ENCODE measurements at regions not wholly inside any gene's neighbourhood (a gene's known extent, or its start where the extent isn't known, plus 50 kb on each side); places are given as distances from the start of the nearest gene placed in this dataset.

DNA sequence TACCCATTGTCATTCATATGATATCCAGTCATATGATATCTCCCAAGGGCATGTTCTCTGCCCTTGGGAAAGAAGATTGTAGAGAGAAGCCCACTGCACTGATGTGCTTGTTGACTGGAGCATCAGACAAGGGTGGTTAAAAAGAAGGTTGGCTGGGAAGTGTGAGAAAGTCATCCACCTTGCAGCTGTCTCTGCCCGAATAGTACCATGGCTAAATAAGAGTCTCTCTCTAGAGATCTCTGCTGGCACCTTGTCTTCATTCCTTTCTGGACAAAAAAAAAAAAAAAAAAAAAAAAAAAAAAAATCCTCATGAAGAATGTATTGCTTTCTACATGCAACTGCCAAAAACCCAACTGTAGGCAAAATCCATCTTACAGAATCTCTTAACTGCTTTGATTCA lies 349.7 kb upstream of the ESRRG start:
- Mint-ChIP-seq H3K36me3 (no peaks in the 10 kb centered on the region), H3K4me1 (no peaks in the 10 kb centered on the region), H3K27ac (no peak overlapping the region), H3K27me3 (ENCODE audit: low read depth in 3 of 3) (peaks cover 0 to 6% (median 0%) of the 10 kb centered on the region in 3 donors), H3K4me3 (no peak overlapping the region), H3K9me3 (peaks cover 0 to 22% (median 8%) of the 10 kb centered on the region in 6 donors)
- no peak for DNase-seq

DNA sequence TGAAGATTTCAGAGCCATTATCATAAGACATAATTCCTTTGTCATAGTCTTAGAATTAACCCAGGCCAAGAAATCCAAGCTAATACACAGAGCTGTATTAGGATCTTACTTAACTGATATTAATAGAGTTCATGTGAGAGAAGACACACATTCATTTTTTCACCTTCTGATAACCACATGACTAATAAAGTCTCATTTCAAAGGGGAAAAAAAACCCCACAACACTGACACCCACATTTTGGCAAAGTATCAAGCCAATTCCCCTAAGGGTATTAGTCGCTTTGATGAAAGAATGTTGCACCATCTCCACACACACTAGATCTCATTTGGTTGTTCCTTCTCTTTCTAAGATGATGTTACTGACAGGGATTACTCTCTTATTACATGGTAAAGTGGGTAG lies 344.4 kb upstream of the ESRRG start:
- Mint-ChIP-seq H3K27me3 (ENCODE audit: low read depth in 3 of 3) (peaks cover 0 to 6% (median 0%) of the 10 kb centered on the region in 3 donors), H3K4me1 (no peaks in the 10 kb centered on the region), H3K27ac (no peak overlapping the region), H3K9me3 (peaks cover 3 to 29% (median 5%) of the 10 kb centered on the region in 6 donors), H3K36me3 (no peaks in the 10 kb centered on the region), H3K4me3 (no peak overlapping the region)
- no peak for DNase-seq

DNA sequence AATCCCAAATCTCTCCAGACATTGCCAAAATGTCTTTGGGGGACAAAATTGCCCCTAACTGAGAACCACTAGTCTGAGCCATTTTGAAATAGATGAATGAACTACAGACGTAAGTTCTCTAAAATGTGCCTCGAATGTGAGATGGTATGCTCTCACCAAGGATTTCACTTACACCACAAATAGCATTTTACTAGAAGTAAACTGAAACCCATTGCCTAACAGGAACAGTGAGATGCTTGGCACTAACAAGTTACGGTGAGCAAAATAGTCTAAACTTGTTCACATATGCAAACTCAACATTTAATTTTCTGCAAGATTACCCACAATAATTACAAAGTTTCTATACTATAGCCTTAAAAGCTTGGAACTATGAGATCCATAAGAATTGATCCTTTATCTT lies 343.6 kb upstream of the ESRRG start:
- H3K4me1 Mint-ChIP-seq: no peaks in the 10 kb centered on the region
- no peak overlapping the region for H3K4me3 Mint-ChIP-seq
- peaks cover 0 to 6% (median 0%) of the 10 kb centered on the region in 3 donors for H3K27me3 Mint-ChIP-seq (ENCODE audit: low read depth in 3 of 3)
- H3K36me3 Mint-ChIP-seq: no peaks in the 10 kb centered on the region
- no peak overlapping the region for H3K27ac Mint-ChIP-seq
- H3K9me3 Mint-ChIP-seq: peaks cover 3 to 29% (median 5%) of the 10 kb centered on the region in 6 donors
- DNase-seq: no peak

DNA sequence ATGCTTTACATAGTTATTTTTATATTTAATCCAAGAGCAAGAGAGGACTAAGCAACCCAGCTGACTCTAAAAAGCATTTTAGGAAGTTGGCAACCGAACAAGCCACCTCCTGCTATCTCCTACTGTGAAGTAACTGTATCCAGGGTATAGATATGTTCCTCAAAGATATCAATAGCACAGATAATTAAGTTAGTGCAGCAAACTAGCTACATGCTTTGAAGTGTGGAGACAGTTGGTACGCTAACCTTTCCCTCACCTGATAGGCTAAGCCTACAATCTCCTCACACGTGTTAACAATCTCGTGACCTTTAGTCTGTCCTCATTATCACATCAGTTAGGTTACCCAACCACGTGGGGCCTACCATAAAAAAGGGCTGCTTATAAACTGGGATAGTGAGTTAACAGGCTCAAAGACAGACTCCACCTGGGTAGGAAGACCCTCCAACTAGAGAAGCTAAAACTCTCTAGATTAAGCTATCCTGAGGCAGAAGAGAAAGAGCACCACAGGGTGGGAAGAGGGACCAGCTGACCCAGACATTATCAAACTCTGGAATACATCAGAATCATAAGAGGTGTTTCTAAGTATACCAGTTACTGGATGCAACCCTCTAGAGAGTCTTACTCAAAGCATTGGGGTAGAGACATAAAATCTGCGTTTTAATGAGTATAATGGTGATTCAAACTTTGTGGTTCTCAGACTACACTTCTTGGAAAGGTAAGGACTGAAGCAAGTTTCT lies 340.1 kb upstream of the ESRRG start:
- Mint-ChIP-seq H3K36me3 (no peaks in the 10 kb centered on the region), H3K9me3 (peaks cover 0 to 11% (median 3%) of the 10 kb centered on the region in 6 donors), H3K27ac (no peak overlapping the region), H3K27me3 (ENCODE audit: low read depth in 3 of 3) (peaks cover 0 to 5% (median 0%) of the 10 kb centered on the region in 3 donors), H3K4me1 (no peaks in the 10 kb centered on the region), H3K4me3 (no peak overlapping the region)
- no peak for DNase-seq

DNA sequence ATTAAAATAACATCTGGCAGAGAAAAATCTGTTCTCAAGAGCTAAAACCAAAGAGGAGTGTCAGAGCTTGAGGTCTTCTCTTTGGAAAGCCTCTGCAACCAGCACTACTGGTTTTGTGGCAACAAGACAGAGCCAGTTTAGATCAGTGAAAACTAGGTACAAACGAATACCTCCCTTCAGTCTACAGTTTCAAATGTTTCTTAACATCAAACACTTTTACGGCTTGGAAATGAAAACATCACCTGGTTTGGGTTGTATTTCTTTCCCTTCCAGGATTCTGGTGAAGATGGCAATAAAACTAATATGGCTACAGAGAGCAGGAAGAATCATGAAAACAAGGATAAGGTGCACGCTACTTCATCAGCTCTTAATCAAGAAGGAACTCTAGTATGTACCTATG lies 339.4 kb upstream of the ESRRG start:
- Mint-ChIP-seq H3K9me3 (peaks cover 0 to 6% (median 3%) of the 10 kb centered on the region in 6 donors), H3K27me3 (ENCODE audit: low read depth in 3 of 3) (peaks cover 0 to 2% (median 2%) of the 10 kb centered on the region in 3 donors), H3K27ac (no peak overlapping the region), H3K4me1 (no peaks in the 10 kb centered on the region), H3K36me3 (no peaks in the 10 kb centered on the region), H3K4me3 (no peak overlapping the region)
- DNase-seq: no peak

DNA sequence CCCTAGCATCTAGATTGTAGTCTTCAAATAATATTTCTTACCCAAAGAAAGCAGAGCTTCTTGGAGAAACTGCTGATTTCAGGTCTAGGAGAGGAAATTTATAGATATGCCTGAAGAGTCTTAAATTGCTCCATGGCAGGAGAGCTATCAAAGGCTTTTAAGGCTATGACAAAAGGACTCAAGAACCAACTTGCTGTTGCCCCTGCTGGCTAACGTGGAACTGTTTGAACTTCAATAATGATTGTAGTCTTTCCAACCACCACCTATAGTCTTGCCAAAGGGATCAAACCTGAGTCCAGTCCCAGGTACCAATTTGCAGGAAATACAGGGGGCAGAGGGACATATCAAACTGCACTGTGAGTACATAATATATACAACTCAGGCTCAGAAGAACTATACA lies 336.2 kb upstream of the ESRRG start:
- DNase-seq: no peak
- Mint-ChIP-seq H3K4me1 (no peaks in the 10 kb centered on the region), H3K9me3 (peaks cover 3 to 12% (median 5%) of the 10 kb centered on the region in 6 donors), H3K27ac (no peak overlapping the region), H3K36me3 (no peaks in the 10 kb centered on the region), H3K4me3 (no peak overlapping the region), H3K27me3 (ENCODE audit: low read depth in 3 of 3) (peaks cover 0 to 2% (median 2%) of the 10 kb centered on the region in 3 donors)

DNA sequence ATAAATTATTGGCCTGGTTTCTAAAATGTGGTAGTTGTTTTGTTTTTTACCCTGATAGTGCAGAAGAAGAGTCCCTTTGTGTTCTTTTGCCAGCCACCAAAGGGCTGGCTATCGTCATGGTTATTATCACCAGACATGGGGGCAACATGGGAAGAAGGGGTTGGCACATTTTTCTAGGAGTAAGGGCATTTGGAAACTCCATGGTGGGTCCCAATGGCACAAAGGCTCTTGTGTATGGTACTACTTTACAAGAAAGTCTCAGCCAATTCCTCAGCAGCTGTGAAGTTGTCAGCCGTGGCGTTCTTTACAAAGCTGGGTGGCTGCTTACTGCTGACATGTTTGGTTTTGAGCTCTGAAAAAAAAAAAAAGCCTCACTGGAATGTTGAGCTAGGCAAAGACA lies 330.4 kb upstream of the ESRRG start:
- H3K9me3 Mint-ChIP-seq: peaks cover 7 to 29% (median 19%) of the 10 kb centered on the region in 6 donors
- no peak overlapping the region for H3K4me3 Mint-ChIP-seq
- DNase-seq: no peak
- H3K36me3 Mint-ChIP-seq: no peaks in the 10 kb centered on the region
- no peaks in the 10 kb centered on the region for H3K4me1 Mint-ChIP-seq
- H3K27ac Mint-ChIP-seq: no peak overlapping the region
- peaks cover 0 to 2% (median 0%) of the 10 kb centered on the region in 3 donors for H3K27me3 Mint-ChIP-seq (ENCODE audit: low read depth in 3 of 3)

DNA sequence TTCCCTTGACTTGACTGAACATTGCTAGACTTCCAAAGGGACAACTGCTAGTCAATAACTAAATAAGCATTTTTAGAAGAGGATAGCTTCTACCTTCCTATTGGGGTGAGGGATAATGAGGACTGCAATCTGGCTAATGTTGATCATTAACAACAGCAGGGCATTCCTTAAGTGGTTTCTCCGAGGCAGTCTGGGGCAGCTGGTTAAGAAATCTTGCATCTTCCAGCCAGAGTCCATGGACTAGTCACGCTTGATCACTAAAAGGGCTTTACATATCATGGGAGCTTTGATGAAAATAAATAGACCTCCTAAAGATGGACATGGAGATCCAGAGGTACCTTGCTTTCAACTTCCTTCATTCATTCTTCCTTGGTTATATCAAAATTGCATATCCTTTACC lies 329.4 kb upstream of the ESRRG start:
- no peak overlapping the region for H3K4me3 Mint-ChIP-seq
- H3K27ac Mint-ChIP-seq: no peak overlapping the region
- peaks cover 0 to under 1% (median 0%) of the 10 kb centered on the region in 3 donors for H3K27me3 Mint-ChIP-seq (ENCODE audit: low read depth in 3 of 3)
- no peaks in the 10 kb centered on the region for H3K36me3 Mint-ChIP-seq
- H3K9me3 Mint-ChIP-seq: peaks cover 7 to 29% (median 22%) of the 10 kb centered on the region in 6 donors
- no peak for DNase-seq
- H3K4me1 Mint-ChIP-seq: no peaks in the 10 kb centered on the region

DNA sequence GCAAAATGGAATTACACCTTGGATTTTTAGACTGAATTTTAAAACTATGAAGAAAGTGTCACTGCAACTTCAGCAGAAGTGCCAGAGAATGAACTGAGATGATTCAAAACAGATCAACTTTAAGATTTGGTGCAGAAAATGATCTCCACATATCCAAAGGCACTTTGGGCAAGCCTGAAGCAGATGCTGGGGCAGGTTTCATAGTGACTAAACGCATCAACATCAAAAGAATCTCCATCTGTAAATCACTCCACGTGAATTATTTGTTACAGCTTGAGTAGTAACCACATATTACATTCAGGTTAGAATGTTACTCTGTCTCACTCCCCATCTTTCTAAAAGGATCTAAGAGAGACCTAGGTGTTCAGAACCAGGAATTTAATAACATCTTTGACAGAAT lies 329.0 kb upstream of the ESRRG start:
- H3K9me3 Mint-ChIP-seq: peaks cover 7 to 30% (median 22%) of the 10 kb centered on the region in 6 donors
- no peaks in the 10 kb centered on the region for H3K4me1 Mint-ChIP-seq
- no peak for DNase-seq
- no peak overlapping the region for H3K4me3 Mint-ChIP-seq
- H3K27ac Mint-ChIP-seq: no peak overlapping the region
- H3K36me3 Mint-ChIP-seq: no peaks in the 10 kb centered on the region
- no peaks in the 10 kb centered on the region for H3K27me3 Mint-ChIP-seq (ENCODE audit: low read depth in 3 of 3)

DNA sequence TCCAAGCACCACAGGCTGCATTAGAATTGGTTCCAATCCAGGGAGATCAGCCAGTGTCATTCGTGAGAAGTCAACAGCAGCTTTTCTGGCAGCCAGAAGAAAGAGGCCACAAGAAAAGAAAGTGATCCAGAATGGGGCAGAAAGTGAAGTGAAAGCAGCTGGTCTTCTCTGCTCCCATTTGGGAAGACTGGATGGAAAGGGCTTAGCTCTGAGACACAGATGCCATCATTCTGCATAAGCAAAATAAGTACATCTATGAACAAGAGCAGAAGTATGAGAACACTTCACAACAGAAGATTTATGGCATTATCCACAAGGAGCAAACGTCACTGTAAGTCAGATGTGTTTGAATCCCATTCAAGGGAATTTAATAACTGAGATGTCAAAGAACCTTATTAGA lies 326.5 kb upstream of the ESRRG start:
- Mint-ChIP-seq H3K27me3 (ENCODE audit: low read depth in 3 of 3) (no peaks in the 10 kb centered on the region), H3K36me3 (no peaks in the 10 kb centered on the region), H3K4me1 (no peaks in the 10 kb centered on the region), H3K27ac (no peak overlapping the region), H3K9me3 (peaks cover 7 to 30% (median 19%) of the 10 kb centered on the region in 6 donors), H3K4me3 (no peak overlapping the region)
- DNase-seq: no peak

DNA sequence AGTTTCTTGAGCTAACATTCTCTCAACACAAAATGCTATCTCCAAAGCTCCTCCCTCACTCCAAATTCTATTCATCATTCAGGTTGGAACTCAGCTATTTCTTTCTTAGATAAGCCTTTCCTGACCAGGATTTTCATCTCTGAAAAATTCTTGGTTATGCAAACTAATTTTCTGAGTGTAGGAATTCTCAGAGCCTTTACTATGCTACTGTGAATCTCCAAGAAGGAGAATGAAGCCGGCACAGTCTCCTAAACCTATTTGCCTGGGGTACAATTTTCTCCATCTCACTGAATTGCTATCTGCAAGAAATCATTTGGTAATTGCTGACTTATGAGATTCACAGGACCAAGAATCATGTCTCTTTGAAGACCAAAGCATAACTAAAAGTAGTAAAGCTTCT lies 325.9 kb upstream of the ESRRG start:
- no peak overlapping the region for H3K4me3 Mint-ChIP-seq
- H3K27ac Mint-ChIP-seq: no peak overlapping the region
- no peaks in the 10 kb centered on the region for H3K27me3 Mint-ChIP-seq (ENCODE audit: low read depth in 3 of 3)
- no peaks in the 10 kb centered on the region for H3K4me1 Mint-ChIP-seq
- H3K36me3 Mint-ChIP-seq: no peaks in the 10 kb centered on the region
- DNase-seq: no peak
- peaks cover 7 to 25% (median 19%) of the 10 kb centered on the region in 6 donors for H3K9me3 Mint-ChIP-seq

DNA sequence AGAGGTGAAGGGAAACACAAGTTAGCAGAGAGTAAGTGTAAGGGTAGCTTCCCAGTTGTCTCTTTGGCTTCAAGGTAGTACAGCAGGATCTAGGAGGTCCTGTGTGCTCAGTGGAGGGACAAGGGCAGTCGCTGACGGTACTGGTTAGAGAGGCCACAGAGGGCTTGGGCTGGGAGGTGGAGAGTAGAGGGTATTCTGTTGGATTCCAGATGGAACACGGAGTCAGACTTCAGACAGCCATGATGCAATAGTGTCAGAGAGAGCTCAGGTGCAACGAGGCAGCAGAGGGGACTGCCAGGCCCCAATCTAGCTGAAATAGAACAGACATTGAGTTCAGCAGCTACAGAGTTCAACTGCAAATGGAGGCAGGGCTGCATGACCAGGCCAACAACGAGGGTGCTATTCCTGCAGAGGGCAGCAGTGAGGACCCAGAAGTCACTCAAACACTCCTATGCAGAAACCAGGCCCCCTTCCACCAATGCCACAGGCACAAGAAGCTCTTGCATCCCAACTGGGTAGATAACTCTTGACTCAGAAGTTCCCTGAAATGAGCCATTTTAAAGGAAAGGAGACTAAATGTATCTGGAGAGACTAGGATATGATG lies 325.0 kb upstream of the ESRRG start:
- Mint-ChIP-seq H3K9me3 (peaks cover 7 to 25% (median 18%) of the 10 kb centered on the region in 6 donors), H3K4me1 (no peaks in the 10 kb centered on the region), H3K36me3 (no peaks in the 10 kb centered on the region), H3K27ac (no peak overlapping the region), H3K4me3 (no peak overlapping the region), H3K27me3 (ENCODE audit: low read depth in 3 of 3) (no peaks in the 10 kb centered on the region)
- no peak for DNase-seq

DNA sequence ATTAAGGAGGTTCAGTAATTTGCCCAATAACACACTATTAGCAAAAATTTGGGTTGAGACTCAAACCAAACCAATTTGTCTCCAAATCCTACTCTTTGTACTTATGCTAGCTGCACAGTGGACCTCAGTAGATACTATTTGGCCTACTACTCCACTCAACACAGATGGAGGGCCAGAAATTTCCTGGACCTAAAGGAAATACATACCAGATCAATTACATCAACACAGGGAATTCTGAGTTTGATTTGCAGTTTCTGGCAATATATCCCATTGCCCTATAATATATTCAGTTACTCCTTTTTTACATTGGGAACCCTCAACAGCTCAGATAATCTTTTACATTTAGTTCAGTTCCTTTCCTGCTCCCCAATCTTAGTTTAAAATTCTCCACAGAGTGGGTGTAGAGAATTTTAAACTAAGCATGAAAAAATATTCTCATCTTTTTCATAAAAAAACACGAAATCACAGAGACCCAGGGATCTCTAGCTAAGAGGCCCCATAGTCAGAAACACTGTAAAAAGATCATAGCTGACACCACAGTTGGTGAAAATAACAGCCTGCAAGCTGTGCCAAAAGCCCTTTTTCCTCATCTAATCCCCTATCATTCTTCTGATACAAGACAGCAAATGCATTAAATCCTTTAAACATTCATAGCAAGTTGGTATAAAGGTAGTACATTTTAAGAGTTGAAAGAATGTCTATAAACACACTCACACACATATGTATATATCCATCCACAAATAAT lies 317.7 kb upstream of the ESRRG start:
- no peak for DNase-seq
- H3K27ac Mint-ChIP-seq: no peak overlapping the region
- H3K4me3 Mint-ChIP-seq: no peak overlapping the region
- H3K4me1 Mint-ChIP-seq: no peaks in the 10 kb centered on the region
- H3K27me3 Mint-ChIP-seq (ENCODE audit: low read depth in 3 of 3): peaks cover 0 to 1% (median 0%) of the 10 kb centered on the region in 3 donors
- peaks cover 0 to 8% (median 7%) of the 10 kb centered on the region in 3 donors for H3K36me3 Mint-ChIP-seq
- peaks cover 10 to 51% (median 30%) of the 10 kb centered on the region in 6 donors for H3K9me3 Mint-ChIP-seq

DNA sequence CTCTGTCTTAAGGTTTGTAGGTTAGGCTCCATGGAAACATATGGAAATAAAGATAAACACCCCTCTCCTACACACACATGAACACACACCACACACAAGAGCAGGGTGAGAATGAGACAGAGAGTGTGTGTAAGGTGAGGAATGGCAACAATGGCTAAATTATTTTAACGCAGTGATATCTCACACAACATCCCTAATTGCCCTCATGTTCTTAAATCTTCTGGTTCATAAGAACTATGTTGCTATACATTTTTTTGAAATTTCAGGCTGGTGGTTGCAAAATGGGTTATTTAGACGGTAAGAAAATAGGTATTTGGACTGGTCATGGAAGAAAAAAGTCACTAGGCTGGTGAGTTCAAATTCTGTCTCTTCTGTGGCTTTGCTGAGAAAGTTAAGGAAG lies 316.7 kb upstream of the ESRRG start:
- Mint-ChIP-seq H3K9me3 (peaks cover 10 to 58% (median 31%) of the 10 kb centered on the region in 6 donors), H3K27ac (no peak overlapping the region), H3K36me3 (peaks cover 0 to 8% (median 7%) of the 10 kb centered on the region in 3 donors), H3K27me3 (ENCODE audit: low read depth in 3 of 3) (peaks cover 0 to 1% (median 0%) of the 10 kb centered on the region in 3 donors), H3K4me1 (no peaks in the 10 kb centered on the region), H3K4me3 (no peak overlapping the region)
- DNase-seq: no peak
